22Rv1 (cell line): ENCODE measurements at regions not wholly inside any gene's neighbourhood (a gene's known extent, or its start where the extent isn't known, plus 50 kb on each side); places are given as distances from the start of the nearest gene placed in this dataset.

Source experiments
- H3K27ac ChIP-seq: fragments of 450-650 bp; 2 replicates; pipeline ENCODE4 v1.5.1; 2017
- CTCF ChIP-seq: fragments of 450-650 bp; IDR thresholded peaks from 2 replicates; pipeline ENCODE4 v1.5.1; 2017; ENCODE audit warnings: mild to moderate bottlenecking
- ZFX ChIP-seq: fragments of 450-650 bp; IDR thresholded peaks from 2 replicates; pipeline ENCODE4 v1.6.1; 2017; ENCODE audit warnings: antibody characterized with exemption, borderline replicate concordance

GRCh38 chr12:107938446-107938845, 163.9 kb downstream of the ASCL4 start:
- TF ChIP-seq CTCF (no peak), ZFX (no peak)
- no peak overlapping the region for H3K27ac ChIP-seq

GRCh38 chr12:107948391-107948945, 174.0 kb downstream of the ASCL4 start:
- TF ChIP-seq CTCF (no peak), ZFX (no peak)
- no peak overlapping the region for H3K27ac ChIP-seq

- TF ChIP-seq CTCF (no peak), ZFX (no peak)
- H3K27ac ChIP-seq: no peak overlapping the region
These were observed 176.5 kb downstream of the ASCL4 start for GRCh38 chr12:107951024-107951423.

DNA sequence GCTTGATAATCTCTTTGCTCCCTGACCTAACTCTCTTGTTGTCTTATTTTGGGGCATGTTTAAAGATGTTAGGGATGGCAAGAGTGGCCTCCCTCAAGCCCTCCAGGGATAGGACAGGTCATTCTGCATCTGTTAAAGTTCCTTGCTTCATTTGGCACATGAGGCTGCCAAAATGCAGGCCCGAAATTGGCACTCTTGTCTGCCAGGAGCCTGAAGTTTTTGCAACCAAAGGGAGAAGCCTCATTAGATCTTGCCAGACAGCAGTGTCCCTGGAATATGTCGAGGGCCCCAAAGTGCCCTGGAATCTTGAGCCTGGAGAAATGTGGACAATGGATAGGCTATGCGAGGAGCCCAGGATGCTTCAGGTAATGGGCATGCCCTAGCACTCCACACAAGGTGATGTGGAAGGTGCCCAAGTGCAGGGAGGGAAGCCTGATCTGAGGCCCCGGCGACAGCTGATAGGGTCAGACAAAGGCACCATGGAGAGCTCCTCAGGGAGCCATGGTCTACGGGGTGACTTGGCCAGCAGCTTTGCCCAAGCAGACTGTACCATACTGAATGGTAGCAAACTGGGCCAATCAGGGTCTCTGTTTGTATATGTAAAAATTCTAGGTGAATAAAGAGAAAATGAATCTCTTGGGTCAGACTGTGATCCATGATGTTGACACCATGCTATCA, 173.0 kb upstream of the WSCD2 start:
- no peak for TF ChIP-seq CTCF
- no peak for TF ChIP-seq ZFX
- no peak overlapping the region for H3K27ac ChIP-seq

GRCh38 chr12:107957459-107957858, 171.6 kb upstream of the WSCD2 start:
- TF ChIP-seq CTCF: no peak
- no peak for TF ChIP-seq ZFX

GRCh38 chr12:107963635-107964034, 165.5 kb upstream of the WSCD2 start:
- no peak for TF ChIP-seq CTCF
- no peak for TF ChIP-seq ZFX
- H3K27ac ChIP-seq: no peak overlapping the region

More at GRCh38 chr12:107957459-107957858, 171.6 kb upstream of the WSCD2 start:
- no peak overlapping the region for H3K27ac ChIP-seq

DNA sequence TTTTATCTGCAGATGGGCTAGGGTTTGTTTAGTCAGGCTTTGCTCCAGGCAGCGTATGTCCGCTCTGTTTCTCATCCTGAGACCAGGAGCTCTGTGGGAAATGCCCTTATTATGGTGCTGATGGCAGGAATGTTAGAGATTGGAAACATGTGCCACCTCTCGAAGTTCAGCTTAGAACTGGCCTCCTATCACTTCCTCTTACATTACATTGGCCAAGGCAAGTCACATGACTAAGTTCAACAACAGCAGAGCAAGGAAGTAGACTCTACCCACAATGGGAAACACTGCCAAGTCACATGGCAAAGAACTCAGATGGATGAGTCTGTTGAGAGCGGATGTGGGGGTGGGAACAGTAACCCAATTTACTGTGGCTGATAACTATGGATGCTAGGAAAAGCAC, 161.9 kb upstream of the WSCD2 start:
- TF ChIP-seq ZFX (no peak), CTCF (no peak)
- H3K27ac ChIP-seq: no peak overlapping the region
